Stimulated activated CD4-positive, alpha-beta T cell treated with anti-CD3 and anti-CD28 coated beads, TNF-alpha, amount 100 ng/mL, for 48 hours (primary cell): ENCODE measurements at regions not wholly inside any gene's neighbourhood (a gene's known extent, or its start where the extent isn't known, plus 50 kb on each side); places are given as distances from the start of the nearest gene placed in this dataset.
A peak's percentile ranks its signal among the peaks of the same experiment; 100 is the strongest.

Experiments used
- DNase-seq, 3 donors: peaks; one replicate each; pipeline ENCODE4 v3.0.0-alpha.2; 2020; ENCODE audit warnings: low read depth in 3 of 3

GRCh38 chr7:106775975-106776607 lies 89.0 kb upstream of the PIK3CG start:
- DNase-seq = no peak

- no peak for DNase-seq
These were observed 88.3 kb upstream of the PIK3CG start for GRCh38 chr7:106776618-106777347.

- DNase-seq = no peak
These were observed 87.3 kb upstream of the PIK3CG start for GRCh38 chr7:106777674-106778299.

- no peak for DNase-seq
These were observed 86.3 kb upstream of the PIK3CG start for GRCh38 chr7:106778656-106779250.

GRCh38 chr7:106779877-106780276 lies 85.2 kb upstream of the PIK3CG start:
- no peak for DNase-seq

GRCh38 chr7:106781007-106781406 lies 84.1 kb upstream of the PIK3CG start:
- DNase-seq = no peak

GRCh38 chr7:106781828-106782544 lies 83.1 kb upstream of the PIK3CG start:
- no peak for DNase-seq

- DNase-seq = no peak
These were observed 81.8 kb upstream of the PIK3CG start for GRCh38 chr7:106783286-106783685.

GRCh38 chr7:106788637-106789036 lies 76.4 kb upstream of the PIK3CG start:
- no peak for DNase-seq

GRCh38 chr7:106791526-106791925 lies 73.6 kb upstream of the PIK3CG start:
- DNase-seq = no peak

GRCh38 chr7:106792233-106792926 lies 72.7 kb upstream of the PIK3CG start:
- DNase-seq = no peak

GRCh38 chr7:106793015-106793975 lies 71.8 kb upstream of the PIK3CG start:
- DNase-seq = peak in 1 of 3 donors; percentile 45

GRCh38 chr7:106794276-106795083 lies 70.6 kb upstream of the PIK3CG start:
- no peak for DNase-seq

- DNase-seq = no peak
These were observed 69.8 kb upstream of the PIK3CG start for GRCh38 chr7:106795084-106795876.

- DNase-seq = no peak
These were observed 69.2 kb upstream of the PIK3CG start for GRCh38 chr7:106795877-106796231.

GRCh38 chr7:106797937-106798336 lies 67.1 kb upstream of the PIK3CG start:
- no peak for DNase-seq

GRCh38 chr7:106802589-106802988 lies 62.5 kb upstream of the PIK3CG start:
- no peak for DNase-seq

- DNase-seq = no peak
These were observed 58.5 kb upstream of the PIK3CG start for GRCh38 chr7:106806556-106806955.

- no peak for DNase-seq
These were observed 57.6 kb upstream of the PIK3CG start for GRCh38 chr7:106807474-106807873.
